ENCODE measurements at regions not wholly inside any gene's neighbourhood (a gene's known extent, or its start where the extent isn't known, plus 50 kb on each side); places are given as distances from the start of the nearest gene placed in this dataset.

DNA sequence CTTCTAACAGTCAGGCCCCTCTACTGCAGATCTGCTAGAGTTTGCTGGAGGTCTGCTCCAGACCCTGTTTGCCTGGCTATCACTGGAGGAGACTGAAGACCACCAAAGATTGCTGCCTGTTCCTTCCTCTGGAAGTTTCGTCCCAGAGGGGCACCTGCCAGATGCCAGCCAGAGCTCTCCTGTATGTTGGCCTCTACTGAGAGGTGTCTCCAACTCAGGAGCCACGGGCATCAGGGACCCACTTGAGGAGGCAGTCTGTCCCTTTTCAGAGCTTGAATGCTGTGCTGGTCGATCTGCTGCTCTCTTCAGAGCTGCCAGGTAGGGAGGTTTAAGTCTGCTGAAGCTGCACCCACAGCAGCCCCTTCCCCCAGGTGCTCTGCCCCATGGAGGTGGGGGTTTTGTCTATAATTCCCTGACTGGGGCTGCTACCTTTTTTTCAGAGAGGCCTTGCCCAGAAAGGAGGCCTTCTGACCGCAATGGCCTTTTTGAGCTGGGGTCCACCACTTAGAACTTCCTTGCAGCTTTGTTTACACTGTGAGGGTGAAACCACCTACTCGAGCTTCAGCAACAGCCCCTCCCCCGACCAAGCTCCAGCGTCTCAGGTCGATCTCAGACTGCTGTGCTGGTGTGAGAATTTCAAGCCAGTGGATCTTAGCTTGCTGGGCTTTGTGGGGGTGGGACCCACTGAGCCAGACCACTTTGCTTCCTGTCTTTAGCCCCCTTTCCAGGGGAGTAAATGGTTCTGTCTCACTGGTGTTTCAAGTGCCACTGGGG, 566.0 kb downstream of the NR4A2 start:
- H3K4me3 ChIP-seq (ENCODE audit: low read length): no peak overlapping the region
- no peak for DNase-seq (ENCODE audit: low read depth)
- TF ChIP-seq, protein P1, sequence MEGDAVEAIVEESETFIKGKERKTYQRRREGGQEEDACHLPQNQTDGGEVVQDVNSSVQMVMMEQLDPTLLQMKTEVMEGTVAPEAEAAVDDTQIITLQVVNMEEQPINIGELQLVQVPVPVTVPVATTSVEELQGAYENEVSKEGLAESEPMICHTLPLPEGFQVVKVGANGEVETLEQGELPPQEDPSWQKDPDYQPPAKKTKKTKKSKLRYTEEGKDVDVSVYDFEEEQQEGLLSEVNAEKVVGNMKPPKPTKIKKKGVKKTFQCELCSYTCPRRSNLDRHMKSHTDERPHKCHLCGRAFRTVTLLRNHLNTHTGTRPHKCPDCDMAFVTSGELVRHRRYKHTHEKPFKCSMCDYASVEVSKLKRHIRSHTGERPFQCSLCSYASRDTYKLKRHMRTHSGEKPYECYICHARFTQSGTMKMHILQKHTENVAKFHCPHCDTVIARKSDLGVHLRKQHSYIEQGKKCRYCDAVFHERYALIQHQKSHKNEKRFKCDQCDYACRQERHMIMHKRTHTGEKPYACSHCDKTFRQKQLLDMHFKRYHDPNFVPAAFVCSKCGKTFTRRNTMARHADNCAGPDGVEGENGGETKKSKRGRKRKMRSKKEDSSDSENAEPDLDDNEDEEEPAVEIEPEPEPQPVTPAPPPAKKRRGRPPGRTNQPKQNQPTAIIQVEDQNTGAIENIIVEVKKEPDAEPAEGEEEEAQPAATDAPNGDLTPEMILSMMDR (IDR thresholded peaks at IDR 0.05; ENCODE audit: insufficient read depth, low read depth, low read length, missing control alignments): no peak

DNA sequence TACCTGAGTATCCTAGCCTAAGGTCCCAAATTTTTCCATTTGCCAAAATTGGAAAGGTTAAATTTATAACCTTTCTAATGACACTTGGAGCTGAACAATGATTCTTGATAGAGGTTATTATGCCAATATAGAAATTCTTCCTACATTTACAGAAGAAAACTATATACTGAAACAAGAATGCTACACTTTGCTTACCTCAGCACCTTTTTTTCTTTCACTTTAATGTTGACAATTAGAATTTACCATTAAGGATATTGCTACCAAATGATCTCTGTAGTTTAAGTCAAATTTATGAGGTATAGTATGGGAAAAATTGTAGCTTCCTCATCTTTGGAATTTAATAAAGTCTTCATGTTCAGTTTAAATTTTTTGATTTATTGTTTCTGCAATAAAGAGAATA, 577.0 kb downstream of the NR4A2 start:
- no peak overlapping the region for H3K4me3 ChIP-seq (ENCODE audit: low read length)
- TF ChIP-seq, protein P1 (IDR thresholded peaks at IDR 0.05; ENCODE audit: insufficient read depth, low read depth, low read length, missing control alignments): no peak

DNA sequence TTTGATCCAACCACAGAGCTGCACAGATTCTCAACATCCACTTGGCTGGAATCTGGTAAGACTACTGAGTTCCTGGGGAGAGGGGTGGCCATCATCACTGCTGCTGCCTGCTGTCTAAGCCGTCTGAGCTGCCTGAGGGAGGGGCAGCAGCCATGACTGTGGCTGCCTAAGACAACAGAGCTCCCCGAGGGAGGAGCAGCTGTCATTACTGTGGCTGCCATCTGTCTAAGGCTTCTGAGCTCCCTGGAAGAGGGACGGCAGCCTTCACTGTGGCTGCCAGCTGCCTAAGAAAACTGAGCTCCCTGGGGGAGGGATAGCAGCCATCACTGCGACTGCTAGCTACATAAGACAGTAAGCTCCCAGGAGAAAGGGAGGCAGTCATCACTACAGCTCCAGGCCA, 584.4 kb downstream of the NR4A2 start:
- H3K4me3 ChIP-seq (ENCODE audit: low read length): no peak overlapping the region
- no peak for DNase-seq (ENCODE audit: low read depth)
- TF ChIP-seq, protein P1 (IDR thresholded peaks at IDR 0.05; ENCODE audit: insufficient read depth, low read depth, low read length, missing control alignments): no peak

More for the DNA sequence above, 577.0 kb downstream of the NR4A2 start:
- DNase-seq (ENCODE audit: low read depth): no peak

DNA sequence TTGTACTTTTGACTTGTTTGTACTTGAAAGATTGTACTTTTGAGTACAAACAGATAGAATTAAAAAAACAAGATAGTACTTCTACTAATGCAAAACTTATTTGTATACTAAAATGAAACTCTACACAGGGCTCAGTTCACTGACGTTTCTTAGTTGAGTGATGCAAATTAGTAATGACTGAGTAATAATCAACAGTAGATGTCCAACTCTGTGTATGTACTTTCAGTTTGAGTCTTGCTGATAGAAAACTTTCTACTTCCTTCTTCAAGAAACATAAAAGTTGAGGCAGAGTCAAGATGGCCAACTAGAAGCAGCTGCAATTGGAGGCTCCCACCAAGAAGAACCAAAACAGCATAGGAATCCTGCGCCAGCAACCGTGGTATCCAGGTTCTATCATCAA, 585.0 kb downstream of the NR4A2 start:
- TF ChIP-seq, protein P1 (IDR thresholded peaks at IDR 0.05; ENCODE audit: insufficient read depth, low read depth, low read length, missing control alignments): no peak
- no peak overlapping the region for H3K4me3 ChIP-seq (ENCODE audit: low read length)

DNA sequence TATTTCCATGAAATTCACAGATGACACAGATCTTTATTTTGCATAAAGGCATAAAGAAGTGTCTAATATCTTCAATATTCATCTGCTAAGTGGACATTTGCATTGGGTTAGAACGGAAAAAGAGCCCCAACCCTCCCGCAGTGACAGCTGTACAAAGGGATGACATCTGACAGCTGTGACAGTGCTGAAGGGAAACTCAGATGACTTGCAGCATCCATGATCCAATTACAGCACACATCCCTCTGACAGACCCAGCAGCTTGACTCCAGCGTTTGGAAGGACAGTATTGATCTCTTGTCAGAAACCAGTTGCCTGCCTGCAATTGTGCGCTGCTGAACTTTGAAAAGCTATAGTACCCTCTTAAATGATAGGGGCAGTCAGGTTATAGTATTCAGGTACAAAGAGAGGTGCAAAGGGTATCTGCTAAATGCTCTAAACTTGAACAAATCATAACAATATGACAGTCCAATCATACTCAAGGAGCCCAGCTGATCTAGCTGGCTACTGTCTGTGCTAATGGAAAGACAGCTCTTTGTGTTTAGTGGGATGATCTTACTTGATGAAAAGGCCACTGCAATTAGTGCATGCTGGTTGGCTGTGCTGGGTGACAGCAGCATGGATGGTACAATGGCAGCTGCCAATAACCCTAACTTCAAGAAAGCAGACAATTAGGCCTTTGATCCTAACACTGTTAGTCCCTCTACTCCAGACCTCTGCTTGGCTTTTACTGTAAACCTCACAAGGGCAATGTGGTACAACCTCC, 599.2 kb downstream of the NR4A2 start:
- peak; percentile 23 for DNase-seq (ENCODE audit: low read depth)
- H3K4me3 ChIP-seq (ENCODE audit: low read length): no peak overlapping the region
- TF ChIP-seq, protein P1 (IDR thresholded peaks at IDR 0.05; ENCODE audit: insufficient read depth, low read depth, low read length, missing control alignments): no peak

More for the DNA sequence above, 585.0 kb downstream of the NR4A2 start:
- DNase-seq (ENCODE audit: low read depth): no peak

DNA sequence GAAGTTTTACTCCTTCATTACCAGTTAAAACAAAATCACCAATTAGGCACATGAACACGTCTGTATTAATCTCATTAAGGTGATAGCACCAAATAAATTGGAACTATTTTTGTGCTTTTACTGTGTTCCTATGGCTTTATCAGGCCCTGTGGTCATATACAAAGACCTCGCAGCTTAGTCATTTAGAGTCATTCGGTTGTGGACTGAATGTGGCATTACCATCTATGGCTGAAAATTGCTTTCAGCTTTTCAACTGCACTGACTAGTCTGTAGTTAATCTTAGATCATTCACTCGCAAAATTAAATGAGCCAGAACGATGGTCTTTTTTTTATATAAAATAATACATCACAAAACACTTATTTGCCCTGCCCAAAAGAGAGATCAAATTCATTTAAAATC, 601.7 kb downstream of the NR4A2 start:
- TF ChIP-seq, protein P1 (IDR thresholded peaks at IDR 0.05; ENCODE audit: insufficient read depth, low read depth, low read length, missing control alignments): no peak
- no peak overlapping the region for H3K4me3 ChIP-seq (ENCODE audit: low read length)
- no peak for DNase-seq (ENCODE audit: low read depth)
